NCI-H2171 treated with DMSO at 0.1 percent for 48 hours (cell line): ENCODE measurements at regions not wholly inside any gene's neighbourhood (a gene's known extent, or its start where the extent isn't known, plus 50 kb on each side); places are given as distances from the start of the nearest gene placed in this dataset.
A peak's percentile ranks its signal among the peaks of the same experiment; 100 is the strongest.
"Not testable (repeated sequence)": the region's sequence is repeated elsewhere in the genome, so short reads cannot be mapped to it uniquely, and the experiment has no call there.

ENCODE experiments used
- DNase-seq: peaks from one replicate; lab custom pipeline; 2025; lab: John Stamatoyannopoulos, UW

- DNase-seq = no peak
Measured at GRCh38 chr12:131513606-131514005, 197.3 kb upstream of the SFSWAP start.

- DNase-seq = not testable (repeated sequence)
Measured at GRCh38 chr12:131520553-131520952, 190.3 kb upstream of the SFSWAP start.

GRCh38 chr12:131521326-131521725 is 189.6 kb upstream of the SFSWAP start:
- no peak for DNase-seq

GRCh38 chr12:131525795-131526508 is 184.9 kb upstream of the SFSWAP start:
- no peak for DNase-seq

- no peak for DNase-seq
Measured at GRCh38 chr12:131527092-131527491, 183.8 kb upstream of the SFSWAP start.

- no peak for DNase-seq
Measured at GRCh38 chr12:131527736-131528135, 183.2 kb upstream of the SFSWAP start.

- no peak for DNase-seq
Measured at GRCh38 chr12:131528144-131528543, 182.7 kb upstream of the SFSWAP start.

- no peak for DNase-seq
Measured at GRCh38 chr12:131528667-131529066, 182.2 kb upstream of the SFSWAP start.

- DNase-seq = peak; percentile 95
Measured at GRCh38 chr12:131529196-131530040, 181.5 kb upstream of the SFSWAP start.

GRCh38 chr12:131530041-131530332 is 180.9 kb upstream of the SFSWAP start:
- no peak for DNase-seq

- DNase-seq = peak; percentile 98
Measured at GRCh38 chr12:131530422-131530821, 180.5 kb upstream of the SFSWAP start.

GRCh38 chr12:131533139-131533538 is 177.8 kb upstream of the SFSWAP start:
- DNase-seq = no peak

GRCh38 chr12:131535779-131536178 is 175.1 kb upstream of the SFSWAP start:
- DNase-seq = peak; percentile 17

GRCh38 chr12:131536337-131536736 is 174.6 kb upstream of the SFSWAP start:
- DNase-seq = no peak

GRCh38 chr12:131536766-131537165 is 174.1 kb upstream of the SFSWAP start:
- no peak for DNase-seq

- no peak for DNase-seq
Measured at GRCh38 chr12:131537267-131537958, 173.5 kb upstream of the SFSWAP start.

- DNase-seq = no peak
Measured at GRCh38 chr12:131539381-131539780, 171.5 kb upstream of the SFSWAP start.

GRCh38 chr12:131540138-131540623 is 170.7 kb upstream of the SFSWAP start:
- no peak for DNase-seq

- DNase-seq = not testable (repeated sequence)
Measured at GRCh38 chr12:131541512-131541911, 169.4 kb upstream of the SFSWAP start.

GRCh38 chr12:131542351-131542750 is 168.5 kb upstream of the SFSWAP start:
- no peak for DNase-seq

- no peak for DNase-seq
Measured at GRCh38 chr12:131543040-131543439, 167.8 kb upstream of the SFSWAP start.

GRCh38 chr12:131547555-131547954 is 163.3 kb upstream of the SFSWAP start:
- no peak for DNase-seq

GRCh38 chr12:131550121-131550520 is 160.8 kb upstream of the SFSWAP start:
- DNase-seq = no peak
